A549 (cell line): ENCODE measurements at regions not wholly inside any gene's neighbourhood (a gene's known extent, or its start where the extent isn't known, plus 50 kb on each side); places are given as distances from the start of the nearest gene placed in this dataset.

Experiments
- ATAC-seq, 2 experiments: fragments of 200-7000 bp in 1 of 2; fragments of >200 bp in 1 of 2; cut with Nextera tagmentation in 1 of 2; cut with Tn5 transposase in 1 of 2; 3 replicates each; pipeline versions ENCODE4 v1.8.0 to v1.9.1; 2018 to 2020; ENCODE audit warnings: mild to moderate bottlenecking in 1 of 2, moderate library complexity in 1 of 2
- CTCF ChIA-PET: fragments of 300-600 bp; sonication (Branson Sonifier 250); formaldehyde crosslinking; extraction: SDS; loops from one replicate; lab custom pipeline; 2021; ENCODE audit warnings: antibody characterized with exemption, inconsistent platforms; lab: Yijun Ruan, JAX
- POLR2A ChIA-PET: fragments of 350-600 bp; formaldehyde crosslinking; extraction: SDS; loops from one replicate; lab custom pipeline; 2021; ENCODE audit warnings: antibody characterized with exemption, inconsistent platforms; lab: Yijun Ruan, JAX
- DNase-seq, 2 experiments: peaks; one replicate each; pipeline versions ENCODE4 v3.0.0 to v3.0.0-alpha.2; 2011 to 2016; ENCODE audit warnings: low read depth in 1 of 2, low spot score in 1 of 2
- FAIRE-seq: peaks from 2 replicates; lab custom pipeline; 2011; peaks lifted over from hg19 to GRCh38; lab: Jason Lieb, UNC
- H3K27ac ChIP-seq, 2 experiments: fragments of >200 bp; sonication (Bioruptor Twin); formaldehyde crosslinking; 3 replicates each; pipeline ENCODE4 v1.5.1; 2016 to 2017
- H3K4me1 ChIP-seq: fragments of >200 bp; sonication (Bioruptor Twin); formaldehyde crosslinking; 3 replicates; pipeline ENCODE4 v1.6.1; 2016
- H3K4me2 ChIP-seq: fragments of >200 bp; sonication (Bioruptor Twin); formaldehyde crosslinking; 3 replicates; pipeline ENCODE4 v1.6.1; 2016
- H3K4me3 ChIP-seq: fragments of >200 bp; sonication (Bioruptor Twin); formaldehyde crosslinking; 3 replicates; pipeline ENCODE4 v1.5.1; 2016
- H3K9me3 ChIP-seq: fragments of >200 bp; sonication (Bioruptor Twin); formaldehyde crosslinking; 3 replicates; pipeline ENCODE4 v1.6.1; 2016
- ATOH8 ChIP-seq: fragments of 250-450 bp; sonication (Bioruptor Pico); IDR thresholded peaks from 2 replicates; pipeline ENCODE4 v1.5.0; 2020; ENCODE audit warnings: low read depth, mild to moderate bottlenecking, moderate library complexity
- BHLHE40 ChIP-seq: IDR thresholded peaks from 2 replicates; pipeline ENCODE4 v1.6.1; 2012; ENCODE audit warnings: low read depth, low read length, inconsistent platforms
- CBX2 ChIP-seq: fragments of 200-600 bp; sonication (generic); IDR thresholded peaks from 2 replicates; pipeline ENCODE4 v1.6.1; 2016; ENCODE audit warnings: low read depth, mild to moderate bottlenecking, borderline replicate concordance
- CHD4 ChIP-seq: fragments of 200-600 bp; sonication (generic); IDR thresholded peaks from 2 replicates; pipeline ENCODE4 v1.6.1; 2016; ENCODE audit warnings: antibody characterized with exemption, mild to moderate bottlenecking, borderline replicate concordance
- CTCF ChIP-seq: fragments of >200 bp; sonication (Bioruptor Twin); formaldehyde crosslinking; IDR thresholded peaks from 3 replicates; pipeline ENCODE4 v1.5.1; 2016
- EHF ChIP-seq: fragments of 250-450 bp; sonication (Bioruptor Pico); IDR thresholded peaks from 2 replicates; pipeline ENCODE4 v1.5.0; 2020; ENCODE audit warnings: mild to moderate bottlenecking
- ELK1 ChIP-seq: fragments of 150-350 bp; IDR thresholded peaks from 2 replicates; pipeline ENCODE4 v1.6.1; 2014; ENCODE audit warnings: low read depth, mild to moderate bottlenecking, low read length
- EP300 ChIP-seq, 2 experiments: fragments of >200 bp; sonication (Bioruptor Twin); formaldehyde crosslinking; IDR thresholded peaks; 2 replicates in 1 of 2; 3 replicates in 1 of 2; pipeline ENCODE4 v1.6.1; 2016 to 2017
- ESRRA ChIP-seq: fragments of 150-350 bp; IDR thresholded peaks from 2 replicates; pipeline ENCODE4 v1.6.1; 2014; ENCODE audit warnings: mild to moderate bottlenecking, low read length, borderline replicate concordance
- FOSB ChIP-seq: fragments of 250-450 bp; sonication (Bioruptor Pico); IDR thresholded peaks from 2 replicates; pipeline ENCODE4 v1.5.0; 2020; ENCODE audit warnings: mild to moderate bottlenecking, moderate library complexity
- HDAC2 ChIP-seq: fragments of 200-600 bp; sonication (generic); IDR thresholded peaks from 2 replicates; pipeline ENCODE4 v1.6.1; 2016
- HES2 ChIP-seq: fragments of >200 bp; sonication (Bioruptor Twin); formaldehyde crosslinking; IDR thresholded peaks from 2 replicates; pipeline ENCODE4 v1.6.1; 2016
- HOXB5 ChIP-seq: fragments of 250-450 bp; sonication (Bioruptor Pico); IDR thresholded peaks from 2 replicates; pipeline ENCODE4 v1.5.0; 2020; ENCODE audit warnings: mild to moderate bottlenecking, moderate library complexity
- JUNB ChIP-seq: fragments of >200 bp; sonication (Bioruptor Twin); formaldehyde crosslinking; IDR thresholded peaks from 2 replicates; pipeline ENCODE4 v1.6.1; 2016
- MAFK ChIP-seq: fragments of 450-650 bp; IDR thresholded peaks from 2 replicates; pipeline ENCODE4 v1.6.1; 2014; ENCODE audit not compliant: partially characterized antibody
- MAX ChIP-seq: IDR thresholded peaks from 2 replicates; pipeline ENCODE4 v1.6.1; 2012
- MAZ ChIP-seq: fragments of 150-350 bp; IDR thresholded peaks from 2 replicates; pipeline ENCODE4 v1.6.1; 2014; ENCODE audit warnings: antibody characterized with exemption, low read depth, low read length, borderline replicate concordance
- MYC ChIP-seq: IDR thresholded peaks from 2 replicates; pipeline ENCODE4 v1.6.1; 2012; ENCODE audit warnings: mild to moderate bottlenecking, inconsistent platforms, low read length, improper control_type of control experiment, borderline replicate concordance
- NPAS2 ChIP-seq: fragments of 250-450 bp; sonication (Bioruptor Pico); IDR thresholded peaks from 2 replicates; pipeline ENCODE4 v1.8.0; 2022; ENCODE audit warnings: mild to moderate bottlenecking, moderate library complexity, borderline replicate concordance
- PHF8 ChIP-seq: fragments of 200-600 bp; sonication (generic); IDR thresholded peaks from 2 replicates; pipeline ENCODE4 v1.6.1; 2016; ENCODE audit warnings: low read depth, mild to moderate bottlenecking, antibody characterized with exemption, moderate library complexity, borderline replicate concordance
- RFX5 ChIP-seq: fragments of 450-650 bp; IDR thresholded peaks from 2 replicates; pipeline ENCODE4 v1.7.1; 2014; ENCODE audit warnings: antibody characterized with exemption, mild to moderate bottlenecking, moderate library complexity
- SREBF2 ChIP-seq: fragments of 450-650 bp; IDR thresholded peaks from 2 replicates; pipeline ENCODE4 v1.6.1; 2014; ENCODE audit warnings: mild to moderate bottlenecking, moderate library complexity
- USF2 ChIP-seq: fragments of 450-650 bp; IDR thresholded peaks from 2 replicates; pipeline ENCODE4 v1.6.1; 2014; ENCODE audit warnings: antibody characterized with exemption
- ZC3H11A ChIP-seq: fragments of 450-650 bp; IDR thresholded peaks from 2 replicates; pipeline ENCODE4 v1.6.1; 2014; ENCODE audit warnings: antibody characterized with exemption, mild to moderate bottlenecking
- ZNF302 ChIP-seq: fragments of 250-450 bp; sonication (Bioruptor Pico); IDR thresholded peaks from 2 replicates; pipeline ENCODE4 v1.9.0; 2021; ENCODE audit warnings: inconsistent platforms, mild to moderate bottlenecking, moderate library complexity
- ZSCAN20 ChIP-seq: fragments of 250-450 bp; sonication (Bioruptor Pico); IDR thresholded peaks from 2 replicates; pipeline ENCODE4 v1.8.0; 2022; ENCODE audit warnings: mild to moderate bottlenecking, moderate library complexity
- WGBS: methylation state at CpG from one replicate; pipeline ENCODE4 v1.1.6; 2017; ENCODE audit errors: missing lambda C conversion rate; 5-methylcytosine and 5-hydroxymethylcytosine counted together

- Histone ChIP-seq H3K4me2 (no peak overlapping the region), H3K4me1 (no peaks in the 10 kb centered on the region), H3K27ac (no peak overlapping the region), H3K9me3 (no peaks in the 10 kb centered on the region), H3K4me3 (no peak overlapping the region)
- ATAC-seq, result no peak
- POLR2A ChIA-PET, result no interaction called here
- peak; percentile 18 for FAIRE-seq
- WGBS, result no CpG with 5 or more reads among the region's 2 CpGs
- TF ChIP-seq EHF (CRISPR knock-in tag) (no peak), USF2 (no peak), MAX (no peak), EP300 (IDR thresholded peaks at IDR 0.05) (no peak), ATOH8 (CRISPR knock-in tag) (no peak), CHD4 (no peak), JUNB (no peak)
- DNase-seq, result no peak
- CTCF ChIA-PET, result no interaction called here
Observed at GRCh38 chrX:3468031-3468430, 121.6 kb upstream of the MXRA5 start.

- no peaks in the 10 kb centered on the region for H3K9me3 ChIP-seq
- CTCF ChIA-PET, result no interaction called here
- no peaks in the 10 kb centered on the region for H3K4me1 ChIP-seq
- POLR2A ChIA-PET, result no interaction called here
- WGBS, result 49% methylated on average over 5 of the region's 5 CpGs
- DNase-seq (no peak), FAIRE-seq (no peak)
- no peak overlapping the region for H3K27ac ChIP-seq
- H3K4me3 ChIP-seq, result no peak overlapping the region
- no peak for TF ChIP-seq ELK1
- TF ChIP-seq SREBF2, result no peak
- no peak for TF ChIP-seq FOSB (CRISPR knock-in tag)
- TF ChIP-seq ESRRA, result no peak
- TF ChIP-seq ZC3H11A, result no peak
- no peak for TF ChIP-seq CTCF
- TF ChIP-seq MAZ, result no peak
- no peak for TF ChIP-seq EP300 (IDR thresholded peaks at IDR 0.05)
- TF ChIP-seq BHLHE40, result no peak
- TF ChIP-seq NPAS2 (CRISPR knock-in tag), result no peak
- TF ChIP-seq HOXB5 (CRISPR knock-in tag), result no peak
- TF ChIP-seq, all 56 proteins: peak for 0
- no peak overlapping the region for H3K4me2 ChIP-seq
- no peak for ATAC-seq
Observed at GRCh38 chrX:3465017-3465416, 118.6 kb upstream of the MXRA5 start.

- ChIA-PET CTCF (interaction anchor here (0.6 kb wide), 1 partner anchor 184 kb away, joined by 3 read pairs; no protein-coding TSS in a partner anchor), POLR2A (no interaction called here)
- H3K4me2 ChIP-seq, result no peak overlapping the region
- 13% methylated on average over 4 of the region's 4 CpGs for WGBS
- H3K27ac ChIP-seq, result no peak overlapping the region
- H3K4me1 ChIP-seq, result no peaks in the 10 kb centered on the region
- ATAC-seq (no peak), DNase-seq (no peak), FAIRE-seq (peak; percentile 28)
- H3K9me3 ChIP-seq, result no peaks in the 10 kb centered on the region
- H3K4me3 ChIP-seq, result no peak overlapping the region
- TF ChIP-seq MAX, result no peak
- TF ChIP-seq CHD4, result no peak
- TF ChIP-seq PHF8, result no peak
- TF ChIP-seq HDAC2, result no peak
- TF ChIP-seq CTCF, result no peak
- no peak for TF ChIP-seq RFX5
- TF ChIP-seq MYC, result no peak
- no peak for TF ChIP-seq HES2
- TF ChIP-seq EHF (CRISPR knock-in tag), result no peak
- no peak for TF ChIP-seq JUNB
- no peak for TF ChIP-seq ATOH8 (CRISPR knock-in tag)
- TF ChIP-seq MAFK, result no peak
- TF ChIP-seq ZNF302 (CRISPR knock-in tag), result no peak
- no peak for TF ChIP-seq CBX2
- TF ChIP-seq ZSCAN20 (CRISPR knock-in tag), result no peak
Observed at GRCh38 chrX:3462166-3462508, 115.7 kb upstream of the MXRA5 start.
